OCI-LY3 (cell line): ENCODE measurements at regions not wholly inside any gene's neighbourhood (a gene's known extent, or its start where the extent isn't known, plus 50 kb on each side); places are given as distances from the start of the nearest gene placed in this dataset.

ENCODE experiments used
- H2AFZ ChIP-seq: fragments of 200-600, 300-600 bp; shearing (Covaris generic); 2 replicates; pipeline ENCODE4 v1.6.0; 2014; ENCODE audit warnings: antibody characterized with exemption, low read depth, low read length
- H3K27ac ChIP-seq: fragments of 200-600, 300-600 bp; sonication (generic); 2 replicates; pipeline ENCODE4 v1.5.1; 2014; ENCODE audit warnings: mild to moderate bottlenecking, low read length, moderate library complexity, mixed read lengths
- H3K27me3 ChIP-seq: fragments of 200-600, 300-600 bp; sonication (generic); 2 replicates; pipeline ENCODE4 v1.6.1; 2014; ENCODE audit warnings: low read depth, low read length, mixed read lengths
- H3K36me3 ChIP-seq: fragments of 200-600, 300-600 bp; sonication (generic); replicated peaks from 2 replicates; pipeline ENCODE3; 2014; ENCODE audit warnings: low read depth, low read length, mixed read lengths
- H3K4me1 ChIP-seq: fragments of 300-600, 200-600 bp; sonication (generic); 2 replicates; pipeline ENCODE4 v1.6.1; 2014; ENCODE audit warnings: low read length, mixed read lengths
- H3K4me2 ChIP-seq: fragments of 200-600, 300-600 bp; sonication (generic); 2 replicates; pipeline ENCODE4 v1.6.1; 2014; ENCODE audit warnings: low read length, mixed read lengths
- H3K4me3 ChIP-seq: fragments of 300-600, 200-600 bp; sonication (generic); 2 replicates; pipeline ENCODE4 v1.5.1; 2014; ENCODE audit warnings: antibody characterized with exemption, mild to moderate bottlenecking, low read length, moderate library complexity
- H3K79me2 ChIP-seq: fragments of 300-600, 200-600 bp; shearing (Covaris generic); 2 replicates; pipeline ENCODE4 v1.6.1; 2014; ENCODE audit warnings: mild to moderate bottlenecking, low read length, mixed read lengths
- H3K9ac ChIP-seq: fragments of 300-600, 200-600 bp; shearing (Covaris generic); 2 replicates; pipeline ENCODE4 v1.6.0; 2014; ENCODE audit warnings: mild to moderate bottlenecking, low read length, moderate library complexity
- H3K9me3 ChIP-seq: fragments of 200-600, 300-600 bp; shearing (Covaris generic); 2 replicates; pipeline ENCODE4 v1.6.1; 2014; ENCODE audit warnings: low read length, mixed read lengths; ENCODE audit not compliant: insufficient read depth
- H4K20me1 ChIP-seq: fragments of 200-600, 300-600 bp; sonication (generic); 2 replicates; pipeline ENCODE4 v1.6.1; 2016; ENCODE audit warnings: low read length, mixed read lengths; ENCODE audit not compliant: insufficient read depth
- EZH2phosphoT487 ChIP-seq: fragments of 200-600 bp; shearing (Covaris generic); IDR thresholded peaks from 2 replicates; pipeline ENCODE4 v1.6.1; 2018; ENCODE audit warnings: antibody characterized with exemption, mixed run types, low read depth
- TF ChIP-seq, protein P1 (sequence below): fragments of 200-600, 300-600 bp; sonication (generic); IDR thresholded peaks from 2 replicates; pipeline ENCODE4 v1.5.1; 2014; ENCODE audit warnings: antibody characterized with exemption, low read length, low read depth

DNA sequence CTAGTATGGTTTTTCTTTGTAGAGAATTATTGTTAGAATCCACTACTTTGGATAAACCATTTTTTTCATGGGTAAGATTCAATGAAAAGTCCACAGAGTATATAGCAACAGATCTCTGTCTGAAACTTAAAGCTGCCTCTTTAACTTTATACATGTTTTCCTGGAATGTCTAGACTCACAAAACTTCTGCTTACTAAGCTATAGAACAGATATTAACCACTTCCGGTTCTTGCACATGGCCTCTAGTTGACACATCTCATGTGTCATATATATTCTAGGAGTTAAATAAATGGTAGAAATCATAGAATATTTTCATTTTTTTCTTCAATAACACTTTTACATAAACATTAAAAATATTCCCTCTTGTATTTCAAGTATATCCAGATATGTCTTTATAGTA, 1693.9 kb downstream of the SI start:
- TF ChIP-seq, protein P1, sequence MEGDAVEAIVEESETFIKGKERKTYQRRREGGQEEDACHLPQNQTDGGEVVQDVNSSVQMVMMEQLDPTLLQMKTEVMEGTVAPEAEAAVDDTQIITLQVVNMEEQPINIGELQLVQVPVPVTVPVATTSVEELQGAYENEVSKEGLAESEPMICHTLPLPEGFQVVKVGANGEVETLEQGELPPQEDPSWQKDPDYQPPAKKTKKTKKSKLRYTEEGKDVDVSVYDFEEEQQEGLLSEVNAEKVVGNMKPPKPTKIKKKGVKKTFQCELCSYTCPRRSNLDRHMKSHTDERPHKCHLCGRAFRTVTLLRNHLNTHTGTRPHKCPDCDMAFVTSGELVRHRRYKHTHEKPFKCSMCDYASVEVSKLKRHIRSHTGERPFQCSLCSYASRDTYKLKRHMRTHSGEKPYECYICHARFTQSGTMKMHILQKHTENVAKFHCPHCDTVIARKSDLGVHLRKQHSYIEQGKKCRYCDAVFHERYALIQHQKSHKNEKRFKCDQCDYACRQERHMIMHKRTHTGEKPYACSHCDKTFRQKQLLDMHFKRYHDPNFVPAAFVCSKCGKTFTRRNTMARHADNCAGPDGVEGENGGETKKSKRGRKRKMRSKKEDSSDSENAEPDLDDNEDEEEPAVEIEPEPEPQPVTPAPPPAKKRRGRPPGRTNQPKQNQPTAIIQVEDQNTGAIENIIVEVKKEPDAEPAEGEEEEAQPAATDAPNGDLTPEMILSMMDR, result no peak
- no peak for TF ChIP-seq EZH2phosphoT487
- Histone ChIP-seq H3K4me1 (no peaks in the 10 kb centered on the region), H2AFZ (no peak overlapping the region), H3K79me2 (no peaks in the 10 kb centered on the region), H3K9ac (no peak overlapping the region), H3K27ac (no peak overlapping the region), H3K36me3 (no peaks in the 10 kb centered on the region), H3K27me3 (no peaks in the 10 kb centered on the region), H3K4me2 (no peak overlapping the region), H4K20me1 (no peaks in the 10 kb centered on the region), H3K9me3 (no peaks in the 10 kb centered on the region), H3K4me3 (no peak overlapping the region)

DNA sequence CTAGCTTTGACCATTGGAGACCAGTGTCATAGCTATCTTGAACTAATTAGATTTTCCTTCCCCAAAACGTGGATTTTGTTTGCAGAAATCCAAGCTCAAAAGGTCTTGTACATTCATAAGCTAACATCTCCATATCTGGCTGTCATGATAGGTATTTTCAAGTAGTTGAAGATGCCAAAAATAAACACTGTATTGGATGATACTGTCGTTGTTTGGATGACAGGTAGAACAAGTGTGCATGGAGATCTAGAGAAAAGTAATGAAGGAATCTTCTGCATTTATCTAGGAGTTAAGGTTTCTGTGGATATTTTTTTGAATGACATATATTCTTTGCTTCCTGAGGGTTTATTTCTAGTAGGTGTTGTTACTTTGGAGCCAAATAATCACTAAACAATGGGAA, 1696.1 kb downstream of the SI start:
- no peaks in the 10 kb centered on the region for H3K9me3 ChIP-seq
- H3K36me3 ChIP-seq, result no peaks in the 10 kb centered on the region
- no peak overlapping the region for H3K27ac ChIP-seq
- no peaks in the 10 kb centered on the region for H3K79me2 ChIP-seq
- no peak overlapping the region for H3K4me3 ChIP-seq
- H3K4me1 ChIP-seq, result no peaks in the 10 kb centered on the region
- H3K4me2 ChIP-seq, result no peak overlapping the region
- H3K27me3 ChIP-seq, result no peaks in the 10 kb centered on the region
- no peak for TF ChIP-seq EZH2phosphoT487
- TF ChIP-seq, protein P1, result no peak
- H4K20me1 ChIP-seq, result no peaks in the 10 kb centered on the region
- no peak overlapping the region for H3K9ac ChIP-seq
- 0 out of 2 replicates have a peak overlapping the region, but pooled peaks have one; percentile 39 for H2AFZ ChIP-seq

DNA sequence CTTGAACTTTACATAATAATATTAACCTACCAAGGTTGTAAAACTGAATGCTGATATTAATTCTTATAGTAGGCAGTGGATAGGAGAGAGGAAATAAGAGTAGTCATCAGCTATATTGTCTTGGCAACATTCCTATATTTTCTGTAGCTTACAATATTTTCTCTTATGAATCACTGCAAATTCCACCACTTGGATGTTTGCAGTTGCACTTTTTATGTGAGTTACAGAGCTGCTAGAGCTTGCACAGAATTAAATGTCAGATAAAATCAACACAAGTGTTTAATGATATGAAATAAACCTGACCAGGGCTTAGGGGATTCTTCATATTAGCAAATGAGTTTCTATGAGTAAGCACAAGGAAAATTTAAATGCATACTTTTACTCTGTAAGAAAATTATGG, 1710.1 kb downstream of the SI start:
- Histone ChIP-seq H3K36me3 (no peaks in the 10 kb centered on the region), H3K4me3 (no peak overlapping the region), H3K4me2 (no peak overlapping the region), H3K9ac (no peak overlapping the region), H3K79me2 (no peaks in the 10 kb centered on the region), H4K20me1 (no peaks in the 10 kb centered on the region), H3K27ac (no peak overlapping the region), H3K4me1 (no peaks in the 10 kb centered on the region), H2AFZ (no peak overlapping the region), H3K9me3 (no peaks in the 10 kb centered on the region), H3K27me3 (no peaks in the 10 kb centered on the region)
- TF ChIP-seq EZH2phosphoT487, result no peak
- TF ChIP-seq, protein P1, result no peak

DNA sequence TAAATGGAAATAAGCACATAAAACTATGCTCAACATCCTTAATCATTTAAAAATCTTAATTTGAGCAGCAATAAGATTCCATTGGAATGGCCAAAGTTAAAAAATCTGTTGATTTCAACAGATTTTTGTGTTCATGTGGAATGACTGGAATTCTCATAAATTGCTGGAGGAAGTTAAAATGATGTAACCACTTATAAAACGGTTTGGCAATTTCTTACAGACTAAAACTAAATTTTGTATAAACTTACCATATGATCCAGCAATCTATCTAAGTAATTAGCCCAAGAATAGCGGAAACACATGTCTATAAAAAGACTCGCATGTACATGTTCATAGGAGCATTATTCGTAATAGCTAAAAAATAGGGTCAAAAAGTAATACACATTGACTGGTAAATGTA, 1713.6 kb downstream of the SI start:
- Histone ChIP-seq H3K4me3 (no peak overlapping the region), H3K4me2 (no peak overlapping the region), H3K4me1 (no peaks in the 10 kb centered on the region), H3K36me3 (no peaks in the 10 kb centered on the region), H4K20me1 (no peaks in the 10 kb centered on the region), H3K27ac (no peak overlapping the region), H3K27me3 (no peaks in the 10 kb centered on the region), H3K9me3 (no peaks in the 10 kb centered on the region), H3K79me2 (no peaks in the 10 kb centered on the region), H2AFZ (no peak overlapping the region), H3K9ac (no peak overlapping the region)
- TF ChIP-seq EZH2phosphoT487, result no peak
- TF ChIP-seq, protein P1, result no peak
